NCI-H187 (cell line): ENCODE measurements at regions not wholly inside any gene's neighbourhood (a gene's known extent, or its start where the extent isn't known, plus 50 kb on each side); places are given as distances from the start of the nearest gene placed in this dataset.
A peak's percentile ranks its signal among the peaks of the same experiment; 100 is the strongest.
"Not testable (repeated sequence)": the region's sequence is repeated elsewhere in the genome, so short reads cannot be mapped to it uniquely, and the experiment has no call there.

ENCODE experiments used
- DNase-seq, 2 experiments: peaks; one replicate each; lab custom pipeline; 2025; lab: John Stamatoyannopoulos, UW

- DNase-seq: no peak
These were observed 51.1 kb upstream of the MIER3 start for GRCh38 chr5:57002959-57003485.

- DNase-seq: not testable (repeated sequence)
These were observed 51.6 kb upstream of the MIER3 start for GRCh38 chr5:57003566-57003965.

GRCh38 chr5:57004800-57005199 is 52.9 kb upstream of the MIER3 start:
- DNase-seq: no peak

- DNase-seq: no peak
These were observed 55.4 kb upstream of the MIER3 start for GRCh38 chr5:57007344-57007743.

- no peak for DNase-seq
These were observed 57.9 kb upstream of the MIER3 start for GRCh38 chr5:57009811-57010210.

- DNase-seq: no peak
These were observed 58.9 kb upstream of the MIER3 start for GRCh38 chr5:57010786-57011185.

- DNase-seq: no peak
These were observed 60.6 kb upstream of the MIER3 start for GRCh38 chr5:57012511-57012910.

GRCh38 chr5:57025961-57026360 is 74.0 kb upstream of the MIER3 start:
- DNase-seq: no peak

GRCh38 chr5:57028161-57028560 is 76.2 kb upstream of the MIER3 start:
- DNase-seq: no peak

- DNase-seq: no peak
These were observed 80.2 kb upstream of the MIER3 start for GRCh38 chr5:57032151-57032551.

- DNase-seq: no peak
These were observed 81.2 kb upstream of the MIER3 start for GRCh38 chr5:57033103-57033502.

GRCh38 chr5:57033503-57033902 is 81.6 kb upstream of the MIER3 start:
- DNase-seq: no peak

- no peak for DNase-seq
These were observed 82.4 kb upstream of the MIER3 start for GRCh38 chr5:57034201-57034916.

GRCh38 chr5:57035955-57036354 is 84.0 kb upstream of the MIER3 start:
- DNase-seq: no peak

GRCh38 chr5:57036761-57037160 is 84.8 kb upstream of the MIER3 start:
- DNase-seq: peak; percentile 70

- DNase-seq: no peak
These were observed 85.4 kb upstream of the MIER3 start for GRCh38 chr5:57037355-57037754.

GRCh38 chr5:57041570-57041969 is 89.6 kb upstream of the MIER3 start:
- DNase-seq: no peak

GRCh38 chr5:57042524-57042931 is 90.6 kb upstream of the MIER3 start:
- DNase-seq: no peak

- DNase-seq: no peak
These were observed 102.2 kb upstream of the MIER3 start for GRCh38 chr5:57054135-57054534.

- no peak for DNase-seq
These were observed 102.7 kb upstream of the MIER3 start for GRCh38 chr5:57054671-57055070.

- DNase-seq: no peak
These were observed 103.8 kb upstream of the MIER3 start for GRCh38 chr5:57055731-57056130.

- DNase-seq: no peak
These were observed 110.1 kb upstream of the GPBP1 start for GRCh38 chr5:57063773-57064172.

GRCh38 chr5:57066924-57067596 is 106.8 kb upstream of the GPBP1 start:
- no peak for DNase-seq

- DNase-seq: peak in 1 of 2 experiments; percentile 28
These were observed 106.3 kb upstream of the GPBP1 start for GRCh38 chr5:57067597-57067924.
